NCI-H1092 (cell line): ENCODE measurements at regions not wholly inside any gene's neighbourhood (a gene's known extent, or its start where the extent isn't known, plus 50 kb on each side); places are given as distances from the start of the nearest gene placed in this dataset.
"Not testable (repeated sequence)": the region's sequence is repeated elsewhere in the genome, so short reads cannot be mapped to it uniquely, and the experiment has no call there.

ENCODE experiments used
- DNase-seq: peaks from one replicate; lab custom pipeline; 2025; lab: John Stamatoyannopoulos, UW

DNA sequence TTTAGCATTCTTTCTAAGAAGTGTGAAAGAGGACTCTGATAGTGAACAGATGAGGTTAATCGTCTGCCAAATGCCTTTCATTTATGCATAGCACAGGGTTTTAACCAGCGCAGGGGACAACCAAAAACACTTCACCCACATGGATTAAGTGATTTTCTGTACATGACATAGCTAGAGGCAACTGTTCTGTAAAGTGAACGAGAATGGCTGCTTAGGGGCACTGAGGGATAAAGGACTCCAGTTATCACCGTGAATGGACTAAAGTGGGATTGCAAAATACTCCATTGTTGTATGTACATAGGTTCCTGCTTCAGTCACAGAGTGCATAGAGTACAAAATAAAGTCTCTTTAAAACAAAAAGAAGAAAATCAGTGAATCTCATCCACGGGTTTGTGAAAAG, 456.8 kb downstream of the DMAC1 start:
- no peak for DNase-seq

DNA sequence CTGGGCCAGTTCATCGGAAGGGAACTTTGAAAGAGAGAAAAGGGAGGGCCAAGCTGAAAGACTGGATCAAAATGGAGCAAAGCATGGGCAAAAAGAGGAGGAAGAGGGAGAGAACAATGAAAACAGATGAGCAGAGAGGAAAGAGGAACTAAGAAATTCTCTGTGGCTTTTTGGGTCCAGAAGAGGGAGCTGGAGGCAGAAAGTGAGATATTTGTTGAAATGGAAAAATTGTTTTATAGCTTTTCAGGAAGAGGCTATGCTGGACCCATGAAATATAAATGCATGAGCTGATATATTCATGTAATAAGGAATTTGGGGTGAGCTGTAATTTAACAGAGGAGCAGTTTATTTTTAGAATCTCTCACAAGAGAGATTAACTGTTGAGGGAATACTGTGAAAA, 457.3 kb downstream of the DMAC1 start:
- no peak for DNase-seq

GRCh38 chr9:7341571-7341970, 458.0 kb downstream of the DMAC1 start:
- DNase-seq, result no peak

- no peak for DNase-seq
Observed at GRCh38 chr9:7340451-7340850, 459.1 kb downstream of the DMAC1 start.

DNA sequence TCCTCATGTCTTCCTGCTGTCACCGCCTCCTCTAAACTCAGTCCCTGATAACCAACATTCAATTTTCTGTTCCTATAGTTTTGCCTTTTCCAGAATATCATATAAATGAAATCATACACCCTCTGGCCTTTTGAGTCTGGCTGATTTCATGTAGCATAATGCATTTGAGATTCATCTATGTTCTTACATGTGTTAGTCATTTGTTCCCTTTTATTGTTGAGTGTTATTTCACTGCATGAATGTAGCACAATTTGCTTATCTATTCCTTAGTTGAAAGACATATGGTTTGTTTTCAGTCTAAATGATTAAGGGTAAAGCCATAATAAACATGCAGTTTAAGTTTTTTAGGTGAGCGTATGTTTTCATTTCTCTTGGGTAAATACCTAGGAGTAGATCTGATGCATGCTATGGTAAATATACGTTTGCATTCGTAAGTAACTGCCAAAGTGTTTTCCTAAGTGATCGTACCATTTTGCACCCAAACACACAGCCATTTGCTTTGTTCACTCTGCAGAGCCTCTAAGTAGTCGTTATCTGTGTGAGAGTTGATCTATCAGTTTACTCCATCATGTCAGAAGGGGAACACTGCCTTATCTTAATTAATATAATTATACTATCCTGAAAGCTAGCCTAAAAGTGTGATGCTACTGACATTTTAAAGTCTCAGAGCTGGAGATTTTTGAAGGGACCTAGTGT, 460.8 kb downstream of the DMAC1 start:
- no peak for DNase-seq

- DNase-seq, result no peak
Observed at GRCh38 chr9:7336356-7337065, 463.1 kb downstream of the DMAC1 start.

DNA sequence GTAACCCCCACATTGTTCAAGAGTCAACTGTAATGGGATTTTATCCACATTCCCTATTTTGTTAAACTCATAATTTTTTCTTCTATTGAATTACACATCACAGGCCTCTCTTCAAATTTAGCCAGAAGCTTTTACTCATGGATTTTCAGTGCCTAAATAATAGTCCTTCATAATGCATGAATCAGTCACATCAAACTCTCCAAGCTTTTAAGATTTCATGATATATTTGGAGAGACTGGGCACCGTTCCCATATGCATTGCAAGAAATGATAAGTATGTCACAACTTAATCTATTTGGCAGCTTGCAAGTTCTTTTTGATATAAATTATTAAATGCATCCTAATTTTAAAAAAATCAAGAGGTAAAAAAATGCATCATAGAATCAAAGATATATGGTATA, 465.9 kb downstream of the DMAC1 start:
- no peak for DNase-seq

DNA sequence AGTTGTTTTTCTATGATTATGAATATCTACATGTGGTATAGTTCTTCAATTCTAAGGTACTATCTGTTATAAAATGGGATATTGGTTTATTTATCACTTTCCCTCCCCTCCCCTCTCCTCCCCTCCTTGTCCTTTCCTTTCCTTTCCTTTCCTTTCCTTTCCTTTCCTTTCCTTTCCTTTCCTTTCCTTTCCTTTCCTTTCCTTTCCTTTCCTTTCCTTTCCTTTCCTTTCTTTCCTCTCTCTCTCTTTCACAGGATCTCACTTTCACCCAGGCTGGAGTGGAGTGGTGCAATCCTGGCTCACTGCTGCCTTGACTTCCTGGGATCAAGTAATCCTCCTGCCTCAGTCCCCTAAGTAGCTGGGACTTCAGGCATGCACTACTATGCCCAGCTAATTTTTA, 466.8 kb downstream of the DMAC1 start:
- no peak for DNase-seq

- DNase-seq, result no peak
Observed at GRCh38 chr9:7328453-7328852, 471.1 kb downstream of the DMAC1 start.

GRCh38 chr9:7325995-7326394, 473.6 kb downstream of the DMAC1 start:
- no peak for DNase-seq

GRCh38 chr9:7324152-7324598, 475.4 kb downstream of the DMAC1 start:
- no peak for DNase-seq

GRCh38 chr9:7320841-7321240, 478.7 kb downstream of the DMAC1 start:
- no peak for DNase-seq

DNA sequence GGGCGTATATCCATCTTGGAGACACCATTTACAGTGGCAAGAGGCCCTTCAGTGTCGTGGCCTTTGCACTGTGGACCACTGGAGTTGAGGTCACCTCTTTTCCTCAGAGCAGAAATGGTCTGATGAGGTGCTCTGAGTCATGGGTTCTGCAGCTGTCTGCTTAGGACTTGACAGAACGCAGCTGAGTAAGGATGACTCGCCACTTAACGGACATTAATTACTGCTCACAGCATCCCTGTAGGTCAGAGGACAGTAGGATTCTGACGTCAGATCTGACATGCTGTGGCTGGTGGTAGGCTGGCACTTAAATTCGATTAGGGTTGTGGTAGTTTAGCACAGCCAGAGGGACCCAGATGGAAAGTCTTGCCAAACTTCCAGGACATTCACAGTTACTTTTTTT, 479.4 kb downstream of the DMAC1 start:
- no peak for DNase-seq

DNA sequence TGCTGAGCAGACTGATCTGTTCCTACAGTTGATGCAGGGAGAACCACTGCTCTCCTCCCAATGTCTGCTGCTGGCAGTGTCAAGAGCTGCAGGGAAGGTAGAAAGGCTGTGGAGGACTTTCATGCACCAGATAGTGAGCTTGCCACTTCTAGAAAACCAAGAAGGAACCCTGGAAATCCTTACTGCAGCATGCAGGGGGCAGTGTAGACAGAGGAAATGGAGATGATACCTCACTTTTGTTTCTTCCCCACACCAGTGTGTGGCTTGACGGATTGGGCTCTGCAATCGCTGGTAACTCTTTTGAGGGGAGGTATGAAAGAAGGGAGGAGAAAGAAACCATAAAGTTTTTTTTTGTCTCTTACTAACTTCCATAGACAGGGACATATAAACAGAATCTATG, 480.7 kb downstream of the DMAC1 start:
- DNase-seq, result no peak

- no peak for DNase-seq
Observed at GRCh38 chr9:7316967-7317366, 482.6 kb downstream of the DMAC1 start.

GRCh38 chr9:7316166-7316795, 483.3 kb downstream of the DMAC1 start:
- DNase-seq, result no peak

DNA sequence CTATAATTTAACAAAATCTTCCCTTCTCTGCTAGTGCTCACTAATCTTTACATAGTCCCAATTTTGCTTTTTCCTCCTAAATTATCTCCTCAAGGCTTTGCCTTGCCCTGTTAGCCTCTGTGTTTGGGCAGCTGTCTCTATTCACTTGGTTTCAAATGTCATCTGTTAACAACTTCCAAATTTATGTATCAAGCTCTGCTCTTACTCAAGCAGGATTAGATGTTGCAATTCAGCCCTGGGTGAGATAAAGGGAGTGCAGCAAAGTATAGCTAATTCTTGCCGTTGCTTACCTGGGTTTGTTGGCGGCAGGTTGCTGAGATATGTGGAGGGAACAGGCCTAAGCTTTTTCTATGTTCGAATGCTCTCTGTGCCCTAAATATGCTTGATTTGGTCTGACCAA, 483.8 kb downstream of the DMAC1 start:
- no peak for DNase-seq

DNA sequence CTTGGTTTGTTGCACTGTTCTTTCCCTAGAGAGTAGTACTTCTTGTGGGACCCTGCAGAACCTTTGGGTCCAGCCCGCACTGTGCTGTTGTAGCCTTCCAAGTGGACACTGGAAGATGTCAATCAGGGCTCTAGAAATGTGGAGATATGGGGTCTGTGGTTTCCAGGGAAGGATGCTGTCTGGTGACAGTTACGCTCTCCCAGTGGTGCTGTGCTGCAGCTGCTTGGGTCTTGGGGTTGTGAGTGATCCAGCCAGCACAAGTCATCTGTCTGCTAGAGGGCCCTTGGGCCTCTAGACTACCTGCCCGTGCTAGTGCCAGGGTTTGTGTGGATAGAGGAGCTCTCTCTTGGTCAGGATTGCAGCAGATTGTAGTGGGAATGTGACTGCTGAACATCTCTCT, 484.5 kb downstream of the DMAC1 start:
- DNase-seq, result no peak

GRCh38 chr9:7313389-7313788, 486.2 kb downstream of the DMAC1 start:
- DNase-seq, result no peak

GRCh38 chr9:7309051-7309450, 490.5 kb downstream of the DMAC1 start:
- DNase-seq, result not testable (repeated sequence)

GRCh38 chr9:7305677-7306076, 493.9 kb downstream of the DMAC1 start:
- DNase-seq, result no peak

DNA sequence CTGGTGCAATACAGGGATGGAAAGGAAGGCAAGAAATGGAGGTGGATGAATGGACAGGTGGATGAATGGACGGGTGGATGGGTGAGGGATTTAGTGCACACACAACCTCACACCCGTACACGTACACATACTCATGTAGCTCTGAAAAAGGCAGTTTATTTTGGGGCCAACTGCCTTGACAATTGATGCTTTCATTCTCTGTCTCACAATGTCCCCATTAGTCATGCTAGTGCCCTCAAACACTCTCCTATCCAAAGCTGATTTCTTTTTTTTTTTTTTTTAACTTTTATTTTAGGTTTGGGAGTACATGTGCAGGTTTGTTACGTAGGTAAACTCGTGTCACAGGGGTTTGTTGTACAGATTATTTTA, 495.0 kb downstream of the DMAC1 start:
- DNase-seq, result no peak

GRCh38 chr9:7303907-7304626, 495.5 kb downstream of the DMAC1 start:
- no peak for DNase-seq
